ENCODE measurements at regions not wholly inside any gene's neighbourhood (a gene's known extent, or its start where the extent isn't known, plus 50 kb on each side); places are given as distances from the start of the nearest gene placed in this dataset.

DNA sequence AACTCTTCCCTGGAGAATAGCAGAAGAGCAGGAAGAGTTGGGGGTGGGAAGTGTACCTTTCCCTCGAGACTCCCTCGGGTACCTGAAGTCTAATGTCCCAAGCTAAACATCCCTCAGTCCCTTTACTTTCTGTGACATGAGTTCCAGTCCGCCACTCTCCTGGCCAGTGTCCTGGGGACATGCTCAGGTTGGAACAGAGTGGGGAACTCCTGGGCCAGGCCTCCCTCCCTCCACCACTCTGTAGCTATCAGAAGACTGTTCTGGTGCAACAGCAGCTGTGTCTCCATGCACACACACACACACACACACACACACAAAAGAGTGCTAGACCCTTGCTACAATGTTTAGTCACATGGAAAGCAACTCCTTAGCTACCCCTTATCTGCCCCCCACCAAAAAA lies 155.0 kb upstream of the HES1 start:
- TF ChIP-seq, protein P1, sequence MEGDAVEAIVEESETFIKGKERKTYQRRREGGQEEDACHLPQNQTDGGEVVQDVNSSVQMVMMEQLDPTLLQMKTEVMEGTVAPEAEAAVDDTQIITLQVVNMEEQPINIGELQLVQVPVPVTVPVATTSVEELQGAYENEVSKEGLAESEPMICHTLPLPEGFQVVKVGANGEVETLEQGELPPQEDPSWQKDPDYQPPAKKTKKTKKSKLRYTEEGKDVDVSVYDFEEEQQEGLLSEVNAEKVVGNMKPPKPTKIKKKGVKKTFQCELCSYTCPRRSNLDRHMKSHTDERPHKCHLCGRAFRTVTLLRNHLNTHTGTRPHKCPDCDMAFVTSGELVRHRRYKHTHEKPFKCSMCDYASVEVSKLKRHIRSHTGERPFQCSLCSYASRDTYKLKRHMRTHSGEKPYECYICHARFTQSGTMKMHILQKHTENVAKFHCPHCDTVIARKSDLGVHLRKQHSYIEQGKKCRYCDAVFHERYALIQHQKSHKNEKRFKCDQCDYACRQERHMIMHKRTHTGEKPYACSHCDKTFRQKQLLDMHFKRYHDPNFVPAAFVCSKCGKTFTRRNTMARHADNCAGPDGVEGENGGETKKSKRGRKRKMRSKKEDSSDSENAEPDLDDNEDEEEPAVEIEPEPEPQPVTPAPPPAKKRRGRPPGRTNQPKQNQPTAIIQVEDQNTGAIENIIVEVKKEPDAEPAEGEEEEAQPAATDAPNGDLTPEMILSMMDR (IDR thresholded peaks at IDR 0.05; ENCODE audit: poor library complexity): no peak
- no peak for TF ChIP-seq EZH2phosphoT487 (IDR thresholded peaks at IDR 0.05; ENCODE audit: low read depth, severe bottlenecking, unreplicated experiment)

All from hepatocyte (in vitro differentiated cells).